ENCODE measurements at regions not wholly inside any gene's neighbourhood (a gene's known extent, or its start where the extent isn't known, plus 50 kb on each side); places are given as distances from the start of the nearest gene placed in this dataset.

DNA sequence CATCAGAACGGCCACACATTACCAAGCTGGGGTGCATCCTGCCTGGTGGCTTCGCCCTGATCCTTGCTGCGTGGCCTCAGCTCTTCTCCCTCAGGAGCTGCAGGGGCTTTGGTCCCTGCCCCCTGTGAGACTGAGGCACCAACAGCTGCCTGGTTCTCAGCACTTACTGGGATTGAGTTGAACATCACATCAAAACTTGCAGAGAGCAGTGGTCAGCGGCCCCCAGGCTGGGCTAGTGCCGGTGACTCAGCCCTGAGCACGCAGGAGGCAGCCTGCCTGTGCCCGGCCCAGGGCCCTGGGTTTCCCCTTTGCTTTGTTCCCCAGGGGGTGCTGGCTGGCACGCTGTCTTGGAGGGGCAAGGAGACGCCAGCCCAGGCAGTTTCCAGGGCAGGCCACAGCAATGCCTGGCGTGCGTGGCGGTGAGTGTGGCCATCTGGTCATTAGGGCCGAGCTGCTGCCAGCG is 63.3 kb downstream of the DLL1 start:
- Histone ChIP-seq H3K27ac (no peak overlapping the region), H3K9me3 (replicated peaks in 1 of 11) (no peaks in the 10 kb centered on the region), H3K4me2 (no peak overlapping the region), H3K36me3 (no peaks in the 10 kb centered on the region), H3K4me3 (no peak overlapping the region), H3K4me1 (peaks cover 15 to 35% (median 26%) of the 10 kb centered on the region in 10 experiments), H3K9ac (no peak overlapping the region), H4K20me1 (peaks cover 0 to 50% (median 0%) of the 10 kb centered on the region in 11 experiments; a peak in 6 of 22 replicates), H3K27me3 (peaks cover 0 to 62% (median 14%) of the 10 kb centered on the region in 11 experiments; a peak in 17 of 22 replicates)
- no peak for TF ChIP-seq Cebpa-rat (IDR thresholded peaks at IDR 0.05)

DNA sequence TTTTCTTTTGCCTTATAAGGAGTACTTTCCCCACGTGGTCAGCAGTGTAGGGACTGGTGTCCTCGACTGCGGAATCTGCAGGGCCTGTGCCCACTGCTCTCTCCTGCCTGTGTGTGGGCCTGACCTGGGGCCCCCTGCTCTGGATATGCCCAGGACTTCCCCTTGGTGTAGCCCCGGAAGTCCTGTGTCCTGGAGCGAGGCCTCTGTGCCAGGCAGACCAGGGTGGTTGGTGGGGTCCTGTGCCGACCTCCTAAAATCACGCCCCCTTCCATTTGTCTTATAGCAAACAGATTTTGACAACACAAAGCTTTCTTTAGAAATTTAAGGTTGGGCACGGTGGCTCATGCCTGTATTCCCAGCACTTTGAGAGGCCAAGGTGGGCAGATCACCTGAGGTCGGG is 64.2 kb downstream of the DLL1 start:
- Histone ChIP-seq H3K36me3 (no peaks in the 10 kb centered on the region), H3K9me3 (replicated peaks in 1 of 11) (no peaks in the 10 kb centered on the region), H3K4me3 (no peak overlapping the region), H3K4me2 (no peak overlapping the region), H4K20me1 (peaks cover 0 to 47% (median 0%) of the 10 kb centered on the region in 11 experiments; a peak in 7 of 22 replicates), H3K27ac (no peak overlapping the region), H3K27me3 (peaks cover 0 to 70% (median 23%) of the 10 kb centered on the region in 11 experiments; a peak in 18 of 22 replicates), H3K9ac (no peak overlapping the region), H3K4me1 (peaks cover 24 to 44% (median 34%) of the 10 kb centered on the region in 10 experiments)
- TF ChIP-seq Cebpa-rat (IDR thresholded peaks at IDR 0.05) = no peak

DNA sequence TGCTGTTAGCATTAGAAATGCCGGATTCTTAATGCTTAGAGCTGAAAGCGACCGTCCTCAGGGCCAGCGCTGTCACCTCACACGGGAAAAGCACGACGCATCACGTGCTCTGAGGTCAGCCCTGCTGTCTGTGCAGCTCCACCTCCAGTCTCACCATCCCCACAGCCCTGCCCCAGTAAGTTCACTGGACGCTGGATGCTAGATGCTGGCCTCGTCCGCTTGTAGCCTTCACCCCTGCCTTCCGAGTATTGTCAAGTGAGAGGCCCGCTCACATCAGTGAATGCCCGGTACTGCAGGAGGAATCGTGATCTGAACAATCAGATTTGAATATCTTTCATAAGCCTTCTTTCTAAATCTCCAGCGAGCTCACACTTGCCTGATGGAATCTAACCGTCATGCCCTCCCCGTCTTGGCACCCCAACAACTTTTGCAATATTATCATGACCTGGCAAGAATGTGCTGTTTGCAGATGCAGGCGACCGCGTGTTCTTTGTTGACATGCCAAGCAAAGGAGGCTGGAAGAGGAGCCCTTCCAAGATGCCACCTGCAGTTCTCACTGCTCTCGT is 64.9 kb downstream of the DLL1 start:
- Histone ChIP-seq H3K9ac (no peak overlapping the region), H3K4me2 (peak overlapping the region in 2 of 11 experiments; percentile 16 to 47; a peak in 2 of 22 replicates), H3K4me3 (no peak overlapping the region), H3K36me3 (no peaks in the 10 kb centered on the region), H3K27ac (no peak overlapping the region), H3K9me3 (replicated peaks in 1 of 11) (no peaks in the 10 kb centered on the region), H4K20me1 (peaks cover 0 to 46% (median 0%) of the 10 kb centered on the region in 11 experiments; a peak in 7 of 22 replicates), H3K4me1 (peaks cover 31 to 48% (median 37%) of the 10 kb centered on the region in 10 experiments), H3K27me3 (peaks cover 0 to 70% (median 25%) of the 10 kb centered on the region in 11 experiments; a peak in 18 of 22 replicates)
- TF ChIP-seq Cebpa-rat (IDR thresholded peaks at IDR 0.05) = no peak

DNA sequence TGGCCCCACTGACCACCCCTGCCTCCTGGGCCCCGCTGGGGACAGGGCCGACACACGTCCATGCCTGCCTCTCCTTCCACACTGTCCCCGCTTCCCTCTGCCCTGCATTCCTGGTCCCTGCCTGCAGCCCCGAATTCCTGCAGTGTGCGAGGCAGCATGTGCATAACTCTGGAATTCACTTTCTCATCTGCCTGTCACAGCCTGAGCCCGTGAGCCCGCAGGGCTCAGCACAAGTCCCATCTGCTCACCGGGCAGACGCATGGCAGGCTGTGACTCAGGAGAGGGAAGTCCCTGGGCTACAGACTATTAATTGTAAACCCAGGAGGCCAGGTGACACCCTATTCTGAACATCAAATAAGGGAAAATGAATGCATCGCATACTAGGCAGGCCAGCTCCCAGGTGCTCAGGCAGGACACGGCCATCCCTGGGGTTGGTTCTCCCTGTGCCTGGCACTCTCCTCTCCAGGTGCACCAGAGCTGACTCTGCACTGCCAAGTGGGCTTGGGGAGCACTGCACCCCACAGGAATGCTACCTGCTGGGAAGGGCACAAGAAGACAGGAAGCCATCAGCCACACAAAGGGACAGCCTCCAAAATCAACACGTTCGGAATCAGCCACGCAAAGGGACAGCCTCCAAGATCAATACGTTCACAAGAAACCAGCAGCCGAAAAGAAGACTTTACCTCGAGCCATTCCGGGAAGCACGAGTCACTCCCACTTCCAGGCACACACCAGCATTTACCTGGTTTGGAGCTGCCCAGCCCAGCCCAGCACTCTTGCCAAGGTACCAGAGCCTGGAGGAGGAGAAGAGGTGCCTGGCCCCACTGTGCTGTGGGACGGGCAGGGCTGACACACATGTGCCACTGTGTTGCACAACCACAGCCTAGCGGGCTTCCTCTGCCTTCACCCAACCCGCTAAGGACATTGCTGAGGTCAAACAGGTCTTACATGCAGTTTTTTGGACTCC is 65.9 kb downstream of the DLL1 start:
- H3K27ac ChIP-seq = no peak overlapping the region
- no peak overlapping the region for H3K4me3 ChIP-seq
- peaks cover 0 to 69% (median 25%) of the 10 kb centered on the region in 11 experiments; a peak in 18 of 22 replicates for H3K27me3 ChIP-seq
- 0 out of 22 replicates have a peak, but pooled peaks of 1 of the 11 experiments have one; percentile 16 for TF ChIP-seq Cebpa-rat (IDR thresholded peaks at IDR 0.05)
- no peaks in the 10 kb centered on the region for H3K9me3 ChIP-seq (replicated peaks in 1 of 11)
- H3K36me3 ChIP-seq = no peaks in the 10 kb centered on the region
- H3K4me2 ChIP-seq = peak overlapping the region in 5 of 11 experiments; percentile 11 to 100 (median 26); a peak in 7 of 22 replicates
- H3K4me1 ChIP-seq = peaks cover 30 to 50% (median 36%) of the 10 kb centered on the region in 10 experiments
- no peak overlapping the region; a peak in 1 of 22 replicates for H3K9ac ChIP-seq
- peaks cover 0 to 45% (median 0%) of the 10 kb centered on the region in 11 experiments; a peak in 6 of 22 replicates for H4K20me1 ChIP-seq

DNA sequence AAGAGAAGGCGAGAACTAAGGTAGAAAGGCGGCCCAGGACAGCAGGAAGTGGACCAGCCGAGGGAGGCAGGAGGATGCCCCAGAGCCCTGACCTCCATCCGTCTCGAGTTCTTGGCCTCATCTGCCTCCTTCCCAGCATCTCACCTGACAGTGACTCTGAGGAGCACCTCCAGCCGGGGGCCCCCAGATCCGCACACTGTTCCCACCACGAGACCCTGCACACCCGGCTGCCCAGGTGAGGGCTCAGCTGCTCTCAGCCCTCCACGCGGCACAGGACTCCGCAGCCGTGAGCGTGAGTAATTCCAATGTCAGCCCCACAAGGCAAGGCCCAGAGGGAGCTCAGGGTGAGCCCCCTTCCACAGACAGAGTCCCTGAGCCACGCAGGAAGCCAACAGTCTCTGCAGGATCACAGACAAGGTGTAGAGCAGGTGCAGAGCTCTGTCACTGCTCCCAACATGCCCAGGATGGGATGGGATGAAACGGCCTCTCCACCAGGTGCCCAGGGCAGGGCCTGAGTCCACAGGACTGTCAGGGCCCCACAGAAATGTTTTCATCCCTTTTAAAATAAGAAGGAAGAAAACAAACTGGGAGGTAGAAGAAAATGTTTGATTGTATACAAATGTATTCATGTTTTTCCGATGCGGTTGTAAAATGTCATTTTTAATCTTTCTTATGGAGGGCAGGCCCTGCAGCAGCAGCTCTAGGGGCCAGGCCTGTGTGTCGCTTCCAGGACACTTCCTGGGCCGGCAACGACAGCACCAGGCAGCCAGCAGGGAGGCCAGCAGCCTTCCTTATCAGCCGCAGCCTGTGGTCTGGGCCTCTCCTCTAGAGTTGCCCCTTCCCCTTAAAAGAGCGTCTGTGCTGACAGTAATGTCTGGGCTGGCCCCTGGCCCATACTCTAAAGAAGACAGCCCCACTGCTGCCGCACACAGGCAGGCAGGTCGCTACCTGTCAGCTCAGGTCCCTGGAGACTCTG is 66.9 kb downstream of the DLL1 start:
- no peaks in the 10 kb centered on the region for H3K36me3 ChIP-seq
- no peak overlapping the region; a peak in 1 of 22 replicates for H3K9ac ChIP-seq
- peaks cover 0 to 69% (median 25%) of the 10 kb centered on the region in 11 experiments; a peak in 18 of 22 replicates for H3K27me3 ChIP-seq
- H3K27ac ChIP-seq = peak overlapping the region in 1 of 11 experiments; percentile 44; a peak in 1 of 22 replicates
- H3K9me3 ChIP-seq (replicated peaks in 1 of 11) = no peaks in the 10 kb centered on the region
- H3K4me1 ChIP-seq = peaks cover 30 to 50% (median 36%) of the 10 kb centered on the region in 10 experiments
- H4K20me1 ChIP-seq = peaks cover 0 to 42% (median 0%) of the 10 kb centered on the region in 11 experiments; a peak in 6 of 22 replicates
- no peak overlapping the region for H3K4me3 ChIP-seq
- TF ChIP-seq Cebpa-rat (IDR thresholded peaks at IDR 0.05) = no peak
- peak overlapping the region; percentile 87 to 100 (median 91) for H3K4me2 ChIP-seq

DNA sequence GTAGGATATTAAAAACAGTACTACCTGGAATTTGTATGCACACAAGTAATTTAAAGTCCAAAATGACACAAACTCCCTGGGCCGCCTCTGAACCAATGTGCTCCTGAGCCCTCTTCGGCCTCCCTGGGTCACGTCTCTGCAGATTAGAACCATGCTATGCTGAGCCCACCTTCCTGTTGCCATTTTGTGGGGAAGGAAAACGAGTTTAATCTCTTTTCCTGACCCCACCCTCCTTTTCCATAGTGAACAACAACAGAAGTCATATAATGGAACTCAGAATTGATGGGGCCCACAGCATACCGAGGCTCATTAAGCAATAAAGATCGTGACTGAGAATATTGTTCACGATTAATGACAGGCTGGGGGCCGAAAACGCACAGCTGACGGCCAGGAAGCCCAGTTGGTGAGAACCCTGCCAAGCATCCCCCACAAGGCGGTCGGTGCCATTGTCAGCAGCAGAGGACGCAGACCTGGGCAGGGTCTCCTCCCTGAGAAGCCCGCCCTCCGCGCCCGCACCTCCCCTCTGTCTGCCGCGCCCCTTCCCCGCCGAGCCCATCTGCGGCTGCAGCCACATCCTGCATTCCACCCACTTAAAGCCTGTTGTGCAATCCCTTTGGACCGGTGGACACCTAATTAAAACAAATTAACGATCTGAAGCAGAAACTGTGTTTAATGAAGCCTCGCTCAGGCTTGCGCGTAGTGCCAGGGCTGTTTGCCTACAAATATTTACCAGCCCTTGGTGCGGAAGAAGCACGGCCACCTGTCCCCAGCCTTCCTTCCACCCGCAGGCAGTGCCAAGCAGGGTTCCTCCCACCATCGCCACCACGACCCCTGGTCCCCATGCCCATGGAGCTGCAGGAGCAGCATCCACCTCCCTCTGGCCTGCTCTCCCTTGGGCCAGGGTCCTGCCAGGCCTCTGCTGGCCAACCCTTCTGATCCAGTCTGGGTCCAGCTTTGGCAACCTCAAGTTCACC is 68.1 kb downstream of the DLL1 start:
- Histone ChIP-seq H3K9me3 (replicated peaks in 1 of 11) (no peaks in the 10 kb centered on the region), H3K9ac (no peak overlapping the region; a peak in 3 of 22 replicates), H4K20me1 (peaks cover 0 to 38% (median 0%) of the 10 kb centered on the region in 11 experiments; a peak in 6 of 22 replicates), H3K36me3 (no peaks in the 10 kb centered on the region), H3K4me2 (peak overlapping the region; percentile 87 to 100 (median 91)), H3K27me3 (peaks cover 0 to 59% (median 25%) of the 10 kb centered on the region in 11 experiments; a peak in 18 of 22 replicates), H3K4me1 (peaks cover 30 to 50% (median 36%) of the 10 kb centered on the region in 10 experiments), H3K4me3 (peak overlapping the region in 4 of 10 experiments; percentile 29 to 61 (median 36); a peak in 8 of 20 replicates), H3K27ac (peak overlapping the region in 4 of 11 experiments; percentile 14 to 47 (median 34); a peak in 5 of 22 replicates)
- TF ChIP-seq Cebpa-rat (IDR thresholded peaks at IDR 0.05) = peak in 8 of 11 experiments; percentile 44 to 80 (median 64); a peak in 13 of 22 replicates
